ENCODE measurements at regions not wholly inside any gene's neighbourhood (a gene's known extent, or its start where the extent isn't known, plus 50 kb on each side); places are given as distances from the start of the nearest gene placed in this dataset.
"Not testable (repeated sequence)": the region's sequence is repeated elsewhere in the genome, so short reads cannot be mapped to it uniquely, and the experiment has no call there.

DNA sequence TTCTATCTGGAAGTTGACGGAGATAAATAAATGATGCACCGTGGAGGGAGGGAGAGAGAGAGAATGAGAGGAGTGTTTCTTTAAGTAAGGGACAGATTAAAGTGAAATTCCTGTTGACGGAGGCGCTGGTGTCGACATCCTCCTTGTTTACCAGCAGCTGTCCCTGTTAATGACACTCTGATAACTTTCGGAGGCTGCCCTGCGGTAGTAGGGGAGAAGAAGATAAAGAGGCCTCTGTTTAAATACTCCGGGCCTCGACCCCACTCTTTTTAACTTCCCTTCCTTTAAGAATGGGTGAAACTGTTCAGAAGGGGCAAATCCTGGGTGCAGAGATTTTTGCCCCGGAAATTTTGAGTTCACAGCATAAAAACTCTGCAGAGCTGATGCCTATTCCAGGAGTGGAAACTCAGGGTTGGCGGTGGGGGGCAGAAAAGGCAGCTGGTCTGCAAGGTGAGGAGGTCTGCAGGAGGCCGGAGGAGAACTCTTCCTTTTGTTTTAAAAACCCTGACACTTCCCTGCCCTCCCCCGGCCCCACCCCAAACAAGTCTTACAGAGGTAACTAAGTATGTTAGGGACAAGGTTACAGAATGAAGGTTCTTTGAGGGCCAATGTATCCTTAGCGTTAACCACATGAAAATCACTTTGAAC, 276.6 kb upstream of the NR2F2 start:
- no peak for DNase-seq

DNA sequence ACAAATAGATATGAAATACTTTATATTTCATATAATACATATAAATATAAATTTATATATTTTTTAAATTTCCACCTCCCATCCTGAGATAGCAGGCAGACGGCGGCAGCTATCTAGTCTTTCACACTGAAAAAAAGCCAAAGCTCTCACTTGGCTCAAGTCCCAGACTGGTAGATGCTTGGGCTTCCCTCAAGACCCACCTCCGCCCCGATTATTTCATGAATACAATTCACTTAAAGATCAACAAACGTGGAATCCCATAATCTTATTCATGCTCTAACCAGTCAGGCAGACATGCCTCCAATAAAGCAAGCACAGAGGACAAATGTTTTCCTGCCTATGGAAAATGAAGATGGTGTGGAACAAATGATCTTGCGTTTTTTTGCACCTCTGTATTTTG, 275.9 kb upstream of the NR2F2 start:
- no peak for DNase-seq

DNA sequence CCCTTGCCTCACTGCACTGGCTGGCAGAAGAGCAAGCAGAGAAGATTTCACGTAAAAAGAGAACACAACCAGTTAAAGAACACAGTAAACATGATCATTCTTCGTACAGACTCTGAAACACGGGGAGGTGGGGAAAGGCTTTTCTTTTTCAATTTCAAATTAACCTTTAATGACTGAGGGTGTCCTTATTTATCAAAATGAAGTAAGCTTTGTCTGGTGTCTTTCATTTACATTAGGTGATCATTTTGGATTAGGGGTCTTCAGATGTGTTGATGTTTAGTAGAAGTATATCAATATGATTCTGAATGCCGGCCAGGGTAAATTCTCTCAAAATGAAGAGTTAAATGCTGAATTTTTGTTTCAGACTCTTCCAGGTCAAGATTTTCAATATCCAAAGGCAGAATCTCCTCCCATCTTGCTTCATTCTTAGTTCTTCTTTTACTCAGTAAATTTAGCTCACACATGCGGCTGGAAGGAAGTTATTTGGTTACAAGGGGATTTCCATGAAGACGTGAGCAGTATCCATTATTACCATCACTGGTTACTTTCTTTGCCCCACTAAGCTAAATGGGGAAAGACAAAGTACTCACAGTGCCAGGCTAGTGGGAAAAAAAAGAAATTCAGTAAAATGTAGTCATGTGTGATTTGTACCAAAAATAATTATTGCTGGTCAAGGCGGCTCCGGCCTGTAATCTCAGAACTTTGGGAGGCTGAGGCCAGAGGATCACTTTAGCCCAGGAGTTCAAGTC, 272.2 kb upstream of the NR2F2 start:
- no peak for DNase-seq

DNA sequence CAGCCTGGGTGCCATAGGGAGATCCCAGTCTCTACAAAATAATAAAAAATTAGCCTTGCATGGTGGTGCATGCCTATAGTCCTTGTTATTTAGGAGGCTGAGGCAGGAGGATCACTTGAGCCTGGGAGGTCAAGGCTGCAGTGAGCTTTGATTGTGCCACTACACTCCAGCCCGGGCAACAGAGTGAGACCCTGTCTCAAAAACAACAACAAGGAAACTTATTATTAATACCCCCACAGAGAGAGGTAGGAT, 271.7 kb upstream of the NR2F2 start:
- not testable (repeated sequence) for DNase-seq

DNA sequence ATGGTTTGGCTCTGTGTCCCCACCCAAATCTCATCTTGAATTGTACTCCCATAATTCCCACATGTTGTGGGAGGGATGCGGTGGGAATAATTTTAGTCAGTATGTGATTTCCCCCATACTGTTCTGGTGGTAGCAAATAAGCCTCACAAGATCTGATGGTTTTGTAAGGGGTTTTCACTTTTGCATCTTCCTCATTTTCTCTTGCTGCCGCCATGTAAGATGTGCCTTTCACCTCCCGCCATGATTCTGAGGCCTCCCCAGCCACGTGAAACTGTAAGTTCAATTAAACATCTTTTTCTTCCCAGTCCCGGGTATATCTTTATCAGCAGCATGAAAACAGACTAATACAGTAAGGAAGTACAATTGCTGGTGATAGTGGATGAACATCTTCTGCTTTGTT, 269.9 kb upstream of the NR2F2 start:
- DNase-seq: not testable (repeated sequence)

DNA sequence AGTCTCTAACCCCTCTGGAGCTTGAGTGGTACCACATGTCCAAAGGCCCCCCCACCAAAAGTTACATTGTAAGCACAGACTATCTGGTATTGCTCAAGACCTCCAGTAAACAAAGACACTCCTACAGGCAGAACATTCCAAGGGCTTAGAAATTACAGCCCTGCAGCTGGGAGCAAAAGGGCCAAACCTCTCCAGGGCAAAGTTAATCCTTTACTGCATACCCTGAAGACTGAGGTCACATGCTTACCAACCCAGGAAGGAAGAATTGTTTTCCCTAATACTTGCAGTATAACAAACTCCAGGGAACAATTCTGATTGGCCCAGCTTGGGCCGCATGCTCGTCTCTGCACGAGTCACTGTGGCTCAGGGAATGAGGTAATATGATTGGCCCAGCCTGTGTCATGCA, 266.1 kb upstream of the NR2F2 start:
- DNase-seq: no peak

DNA sequence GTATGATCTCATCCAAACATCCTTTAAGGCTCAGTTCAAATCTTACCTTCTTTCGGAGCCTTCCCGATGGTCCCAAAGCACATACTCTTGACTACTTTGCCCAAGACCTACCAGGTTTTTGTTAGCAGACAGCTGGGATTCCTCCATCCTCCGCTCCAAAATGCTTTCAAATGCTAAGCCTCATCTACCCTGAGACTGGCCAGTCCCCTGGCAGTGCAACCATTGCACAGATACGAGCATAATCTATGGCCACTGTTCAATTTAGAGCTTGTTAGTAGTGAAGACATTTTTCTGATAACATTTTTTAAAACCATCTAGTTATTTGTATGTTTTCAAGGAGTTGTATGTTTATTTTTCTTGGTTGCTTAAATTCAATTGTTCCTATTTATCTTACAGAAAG, 264.4 kb upstream of the NR2F2 start:
- no peak for DNase-seq

DNA sequence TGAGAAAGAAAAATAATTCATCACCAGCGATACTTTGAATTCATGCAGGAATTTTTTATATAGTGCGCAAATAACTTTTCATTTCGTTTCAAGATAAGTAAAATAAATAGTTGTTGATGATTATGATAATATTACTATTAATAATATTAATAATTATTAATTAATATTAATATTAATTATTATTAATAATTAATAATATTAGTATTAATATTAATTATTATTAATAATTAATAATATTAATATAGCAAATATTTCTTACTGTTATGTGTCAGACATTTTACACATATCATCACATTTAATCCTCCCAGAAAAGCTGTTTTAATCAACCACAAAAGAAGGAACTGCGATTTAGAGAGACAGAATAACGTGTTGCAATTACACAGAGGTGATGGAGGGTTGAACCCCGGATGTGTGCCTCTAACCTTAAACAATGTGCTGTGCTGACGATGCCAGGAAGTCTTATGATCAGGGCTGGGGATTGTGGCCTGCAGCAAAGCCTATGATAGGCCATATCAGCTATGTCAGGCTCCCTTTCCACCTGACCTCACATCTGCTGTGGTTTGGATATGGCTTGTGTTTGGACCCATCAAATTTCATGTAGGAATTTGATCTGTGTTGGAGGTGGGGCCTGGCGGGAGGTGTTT, 263.5 kb upstream of the NR2F2 start:
- no peak for DNase-seq

DNA sequence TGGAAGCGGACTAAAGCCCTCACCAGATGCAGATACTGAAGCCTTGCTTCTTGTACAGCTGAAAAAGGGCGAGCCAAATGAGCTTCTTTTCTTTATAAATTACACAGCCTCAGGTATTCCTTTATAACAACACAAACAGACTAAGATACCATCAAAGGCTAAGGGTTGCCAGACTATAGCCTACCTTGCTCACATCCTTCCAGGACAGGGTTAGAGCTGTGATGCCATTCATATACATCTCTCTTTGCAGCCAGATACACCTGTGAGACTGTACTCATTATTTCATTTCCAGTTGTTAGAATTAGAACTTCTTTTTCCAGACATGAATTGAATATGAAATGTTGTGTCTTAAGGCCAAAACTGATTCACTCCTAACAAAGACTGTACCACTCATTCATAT, 262.8 kb upstream of the NR2F2 start:
- DNase-seq: no peak

DNA sequence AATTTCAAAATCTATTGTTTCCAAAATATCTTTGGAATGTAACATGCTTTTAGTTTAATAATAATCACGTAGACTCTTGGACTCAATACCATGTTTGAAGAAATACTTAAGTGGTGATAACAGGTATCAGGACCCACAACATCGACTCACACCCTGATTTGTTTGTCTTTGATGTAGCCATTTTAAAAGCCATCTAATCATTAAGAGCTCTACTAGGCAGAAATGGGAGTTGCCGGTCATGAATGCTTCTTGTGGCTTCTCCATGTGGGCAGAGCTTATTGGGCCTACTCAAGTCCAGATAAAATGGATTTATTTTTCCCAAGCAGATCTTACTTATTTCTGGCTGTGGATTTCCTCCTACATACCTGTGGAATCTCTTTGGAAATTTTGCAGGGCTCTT, 261.6 kb upstream of the NR2F2 start:
- DNase-seq: no peak

DNA sequence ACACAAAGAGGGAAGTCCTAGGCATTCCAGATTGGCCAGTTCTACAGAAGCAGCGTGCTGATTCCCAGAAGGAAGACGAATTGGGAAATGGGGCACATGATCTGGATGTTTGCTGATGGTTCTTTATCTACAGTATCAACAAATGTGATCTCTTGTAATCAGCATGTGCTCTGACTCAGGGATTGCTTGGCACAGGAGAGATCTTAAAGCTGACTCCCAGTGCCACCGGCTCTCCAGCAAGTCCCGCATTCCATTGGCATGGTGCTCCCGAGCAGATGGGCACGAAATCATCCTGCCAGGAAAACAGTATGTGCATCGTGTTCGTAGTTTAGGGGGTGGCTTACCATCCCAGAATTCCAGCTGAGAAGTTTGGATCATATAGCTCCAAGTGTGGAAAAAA, 259.9 kb upstream of the NR2F2 start:
- DNase-seq: no peak

DNA sequence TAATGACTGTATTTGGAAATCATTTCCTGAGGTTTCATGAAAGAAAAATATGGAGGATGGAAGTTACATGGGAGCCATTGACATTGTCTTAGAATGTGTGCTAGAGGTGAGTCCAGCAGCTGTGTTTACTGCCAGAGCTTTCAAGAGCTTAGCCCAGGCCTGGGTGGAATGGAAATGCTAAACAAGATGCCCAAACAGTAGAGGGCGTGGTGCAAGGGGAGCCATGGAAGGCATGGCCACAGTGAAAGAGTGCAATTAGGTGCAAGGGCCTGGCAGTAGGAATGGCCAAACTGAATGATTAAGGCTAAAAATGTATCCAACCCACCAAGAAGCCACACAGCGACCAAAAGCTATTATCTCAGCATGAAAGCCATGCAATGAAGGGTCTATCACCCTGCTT, 257.7 kb upstream of the NR2F2 start:
- no peak for DNase-seq

DNA sequence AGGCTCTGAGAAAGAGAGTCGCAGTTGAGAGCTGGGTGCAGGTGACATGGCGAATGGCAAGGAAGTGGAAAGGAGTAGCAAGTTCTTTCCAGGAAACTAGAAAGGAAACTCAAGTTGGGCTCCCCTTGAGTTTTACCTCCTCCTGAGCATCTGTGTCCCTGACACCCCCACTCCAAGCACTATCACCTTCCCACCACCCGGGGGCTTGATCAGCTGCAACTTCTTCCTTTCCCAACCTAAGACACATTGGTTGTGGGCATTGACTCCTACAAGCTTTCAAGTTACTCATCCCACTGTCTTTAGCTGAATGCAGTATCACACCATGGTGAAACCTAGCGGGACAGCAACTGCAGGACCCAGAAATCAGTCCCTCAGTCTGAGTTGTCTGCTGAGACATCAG, 256.6 kb upstream of the NR2F2 start:
- no peak for DNase-seq

DNA sequence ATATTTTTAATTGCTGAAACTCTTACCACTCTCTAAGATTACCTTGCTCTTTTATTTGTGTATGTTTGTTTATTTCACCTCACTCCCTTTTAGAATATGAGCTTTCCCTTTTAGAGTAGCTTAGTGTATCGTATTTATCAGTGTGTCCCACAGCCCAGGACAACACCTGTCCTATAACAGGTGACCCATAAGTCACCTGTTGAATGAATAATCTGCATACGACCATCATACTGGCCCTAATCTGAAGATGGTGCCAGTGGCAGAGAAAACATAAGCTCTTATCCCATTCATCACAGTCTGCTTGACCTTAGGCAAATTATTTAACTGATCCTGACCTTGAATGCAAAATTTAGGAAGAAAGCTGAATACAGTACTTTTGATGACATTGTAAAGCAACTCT, 254.6 kb upstream of the NR2F2 start:
- no peak for DNase-seq

DNA sequence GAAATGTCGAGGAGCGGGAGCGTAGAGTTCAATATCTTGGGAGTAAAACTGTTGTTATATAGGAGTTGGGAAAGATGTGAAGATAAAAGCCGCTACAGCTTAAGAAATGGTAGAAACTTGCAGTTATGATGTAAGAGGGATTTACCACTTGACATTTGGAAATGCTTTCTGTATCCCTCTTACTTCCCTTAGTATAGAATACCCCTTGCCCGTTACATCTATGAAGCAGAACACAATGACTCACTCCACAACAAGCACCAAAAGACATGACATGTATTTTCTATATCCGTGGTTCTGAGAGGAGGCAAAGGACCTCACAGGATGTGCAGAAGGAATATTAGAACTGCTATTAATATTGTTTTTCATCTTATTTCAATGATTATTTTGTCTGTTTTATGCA, 254.2 kb upstream of the NR2F2 start:
- no peak for DNase-seq

DNA sequence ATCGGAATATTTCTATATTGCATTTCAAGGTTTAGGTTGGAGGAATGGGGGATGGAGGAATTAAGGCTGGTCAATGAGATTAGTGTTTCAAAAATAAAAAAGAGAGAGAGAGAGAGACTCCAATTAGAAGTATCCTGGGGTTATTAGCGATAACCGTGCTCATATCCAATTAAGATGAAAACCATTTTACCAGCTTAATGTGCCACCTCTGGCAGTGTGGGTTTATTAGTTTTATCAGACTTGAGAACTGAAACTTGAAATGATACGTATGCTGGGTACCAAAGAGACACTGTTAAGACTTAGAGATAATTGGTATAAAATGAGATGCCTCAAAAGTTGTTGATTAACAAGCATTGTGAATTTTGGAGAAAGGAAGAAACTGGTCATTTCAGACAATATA, 251.5 kb upstream of the NR2F2 start:
- DNase-seq: no peak

DNA sequence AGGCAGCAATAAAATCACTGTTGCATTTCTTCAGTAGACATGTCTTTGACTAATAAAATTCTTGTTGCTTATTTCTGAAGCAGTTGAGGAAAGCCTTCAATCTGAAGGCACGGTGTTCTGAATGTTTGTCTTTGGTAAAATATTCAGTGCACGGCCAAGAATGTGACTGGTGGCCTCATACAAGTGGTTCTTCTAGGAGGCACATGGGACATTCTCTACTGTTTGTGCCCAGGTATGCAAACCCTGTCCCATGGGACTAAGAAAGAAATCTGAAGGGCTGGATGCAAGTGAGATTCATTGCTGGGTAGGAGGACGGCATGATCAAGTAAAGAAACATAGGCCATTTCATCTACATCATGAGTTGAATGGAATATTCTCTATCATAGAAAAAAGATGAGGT, 250.6 kb upstream of the NR2F2 start:
- no peak for DNase-seq

DNA sequence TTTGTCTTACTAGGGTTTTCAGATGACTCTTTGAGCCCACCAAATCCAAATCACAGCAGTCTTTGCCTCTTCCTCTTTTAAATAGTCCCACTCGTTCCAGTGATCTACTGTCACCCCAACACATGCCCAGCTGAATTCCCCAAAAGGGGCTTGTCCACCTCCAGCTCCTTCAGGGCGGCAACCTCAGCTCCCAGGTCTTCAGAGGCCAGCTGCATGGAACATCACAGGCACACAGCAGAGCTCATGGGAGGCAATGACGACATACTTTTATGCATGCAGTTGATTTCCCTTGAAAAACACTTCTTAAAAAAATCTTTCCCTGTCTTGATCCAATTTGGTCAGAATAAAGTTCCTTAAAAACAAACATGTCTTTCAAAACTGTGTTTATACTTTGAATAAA, 244.3 kb upstream of the NR2F2 start:
- no peak for DNase-seq

DNA sequence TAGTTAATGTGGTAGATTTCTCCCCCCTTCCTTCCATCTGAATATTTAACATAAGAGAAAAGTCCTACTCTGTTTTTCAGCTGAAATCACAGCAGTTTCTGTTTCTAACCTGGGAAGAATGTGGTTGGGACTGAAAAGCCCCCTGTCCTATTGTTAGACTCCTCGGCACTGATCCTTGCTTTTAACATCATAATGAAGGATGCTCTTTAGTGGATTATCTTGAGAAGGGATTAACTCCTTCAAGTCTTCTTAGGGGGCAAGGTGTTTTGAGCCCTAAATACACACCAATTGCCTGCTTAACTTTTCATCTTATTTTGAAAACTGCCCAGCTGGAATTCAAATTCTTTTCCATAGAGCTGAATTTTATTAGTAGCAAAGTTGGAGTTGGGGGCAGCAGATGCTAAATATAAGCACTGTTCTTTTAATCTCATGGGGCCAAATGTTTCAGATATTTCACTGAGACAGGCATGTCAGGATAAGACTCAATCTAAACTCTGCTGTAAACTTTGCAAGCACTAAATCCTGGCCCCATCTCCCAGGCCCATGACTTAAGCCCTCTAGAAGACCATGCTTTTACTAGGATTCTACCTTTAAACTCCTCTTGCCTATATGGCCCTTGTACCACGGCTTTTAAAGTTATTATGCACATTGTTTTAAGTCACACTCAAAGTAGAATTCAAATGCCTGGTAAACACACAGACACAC, 243.2 kb upstream of the NR2F2 start:
- DNase-seq: no peak

DNA sequence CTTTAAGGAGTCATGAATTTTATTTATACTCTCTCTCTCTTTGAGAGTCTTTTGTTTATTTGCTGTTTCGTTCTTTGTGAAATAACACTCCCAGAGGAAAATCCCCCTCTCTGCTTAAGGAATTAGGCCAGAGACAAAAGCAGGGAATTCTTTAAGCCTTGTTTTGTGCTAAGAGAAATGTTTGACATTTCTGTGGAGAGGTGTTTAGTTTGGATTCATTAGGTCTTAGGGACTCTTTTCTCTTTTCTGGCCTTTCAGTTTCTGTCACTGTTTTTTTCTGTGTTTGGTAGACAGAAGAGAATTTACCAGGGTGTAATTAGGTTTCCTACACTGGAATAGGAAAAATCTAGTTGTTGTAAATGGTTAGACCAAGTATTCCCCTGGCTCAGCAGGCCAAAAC, 241.8 kb upstream of the NR2F2 start:
- DNase-seq: no peak

DNA sequence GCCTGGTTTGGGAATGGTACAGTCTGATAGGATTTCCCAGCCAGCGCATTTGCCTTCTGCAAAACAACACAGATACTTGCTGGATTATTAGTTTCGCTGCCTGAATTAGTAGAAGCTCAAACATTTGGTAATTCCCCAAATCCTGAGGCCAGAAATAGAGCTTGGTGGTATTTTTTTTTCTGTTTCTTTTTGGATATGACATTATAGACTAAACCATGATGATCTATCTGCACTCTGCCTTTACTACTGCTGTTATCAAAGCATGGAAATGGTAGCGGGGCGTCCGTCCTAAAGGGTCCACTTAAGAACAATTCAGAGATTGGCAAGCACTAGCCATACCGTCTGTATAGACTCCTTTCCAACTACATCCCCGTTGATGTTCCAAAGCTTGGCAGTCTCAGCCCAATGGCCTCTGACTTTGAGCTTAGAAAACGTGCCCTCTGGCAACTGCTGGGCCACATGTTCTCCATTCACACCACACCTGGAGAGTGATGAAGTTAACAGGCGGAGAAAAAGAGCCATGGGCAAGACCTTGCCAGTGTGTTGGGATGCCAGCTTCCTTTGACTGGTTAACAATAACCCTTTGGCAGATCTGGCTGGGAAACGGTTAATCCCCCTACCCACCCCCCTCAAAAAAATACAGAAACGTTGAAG, 241.0 kb upstream of the NR2F2 start:
- DNase-seq: no peak

DNA sequence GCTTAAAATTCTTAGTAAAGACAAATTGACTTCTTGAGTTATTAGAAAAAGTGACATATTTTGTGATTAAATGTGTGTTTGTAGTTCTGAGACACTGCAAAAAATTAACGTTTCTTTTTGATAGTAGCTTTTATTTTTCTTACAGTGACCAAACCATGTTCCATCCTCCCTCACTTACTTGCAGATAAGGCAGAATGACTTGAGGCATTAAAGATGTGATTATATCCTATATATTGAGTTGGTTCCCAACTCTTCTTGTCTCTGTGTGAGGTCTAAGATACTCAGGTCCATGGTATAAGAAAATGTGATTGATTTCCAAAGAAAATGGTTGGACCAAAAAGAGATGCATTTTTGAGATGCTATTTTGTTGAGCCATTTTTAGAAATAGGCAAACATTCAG, 238.3 kb upstream of the NR2F2 start:
- no peak for DNase-seq

DNA sequence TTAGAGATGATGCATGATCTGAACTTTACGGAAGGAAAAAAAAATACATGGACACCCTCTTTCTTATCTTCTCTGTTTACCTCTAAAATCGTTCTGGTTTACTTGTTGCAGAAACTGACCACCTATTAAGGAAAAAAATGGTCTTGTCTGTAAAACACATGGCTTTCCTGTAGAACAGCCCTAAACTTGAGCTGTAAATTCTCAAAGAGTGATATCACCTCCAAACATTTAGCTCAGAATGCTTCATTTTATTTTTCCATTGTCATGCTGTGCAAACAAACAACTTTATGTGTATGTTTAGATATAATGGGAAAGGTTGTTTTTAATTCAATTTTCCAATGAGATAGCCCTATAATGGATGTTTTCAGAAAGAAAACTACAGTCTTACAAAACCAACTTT, 237.4 kb upstream of the NR2F2 start:
- no peak for DNase-seq

DNA sequence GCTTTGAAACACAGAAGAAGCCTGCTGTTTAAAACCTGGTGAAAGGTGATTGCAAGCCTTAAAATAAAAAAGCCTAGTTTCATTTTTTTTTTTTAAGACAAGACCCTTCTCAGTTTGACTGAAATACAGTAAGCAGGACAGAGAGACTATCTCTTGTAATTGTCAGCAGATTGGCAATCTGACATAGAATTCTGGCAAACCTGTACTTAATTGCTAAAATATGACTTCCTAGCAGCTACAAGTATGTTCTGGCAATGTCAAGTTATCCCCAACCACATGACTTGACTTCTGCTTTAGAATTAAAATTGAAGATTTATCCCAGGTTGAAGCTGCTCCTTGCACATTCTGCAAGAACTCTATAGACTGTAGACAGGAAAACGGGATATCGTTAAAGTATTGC, 232.8 kb upstream of the NR2F2 start:
- DNase-seq: no peak
